NT2/D1 (cell line): ENCODE measurements at regions not wholly inside any gene's neighbourhood (a gene's known extent, or its start where the extent isn't known, plus 50 kb on each side); places are given as distances from the start of the nearest gene placed in this dataset.

Experiments
- DNase-seq: peaks from one replicate; pipeline ENCODE4 v3.0.0-alpha.2; 2011; ENCODE audit warnings: low read depth, low spot score
- H3K27me3 ChIP-seq: 2 replicates; pipeline ENCODE4 v1.6.0; 2011; ENCODE audit warnings: mild to moderate bottlenecking; ENCODE audit not compliant: insufficient read length, insufficient read depth
- H3K36me3 ChIP-seq: 2 replicates; pipeline ENCODE4 v1.6.1; 2011; ENCODE audit warnings: mild to moderate bottlenecking, low read length, mixed read lengths; ENCODE audit not compliant: insufficient read depth, insufficient read length
- H3K4me1 ChIP-seq: 2 replicates; pipeline ENCODE4 v1.5.1; 2011; ENCODE audit not compliant: insufficient read depth, insufficient read length
- H3K4me3 ChIP-seq: 2 replicates; pipeline ENCODE4 v1.5.1; 2011; ENCODE audit warnings: low read depth; ENCODE audit not compliant: insufficient read length
- H3K9ac ChIP-seq: 2 replicates; pipeline ENCODE4 v1.6.0; 2011; ENCODE audit warnings: low read depth; ENCODE audit not compliant: insufficient read length
- H3K9me3 ChIP-seq: 2 replicates; pipeline ENCODE4 v1.5.1; 2011; ENCODE audit warnings: mild to moderate bottlenecking, low read length; ENCODE audit not compliant: insufficient read depth
- SUZ12 ChIP-seq: IDR thresholded peaks from 2 replicates; pipeline ENCODE4 v1.6.1; 2011; ENCODE audit not compliant: insufficient read length, insufficient read depth; ENCODE audit errors: extremely low read depth
- YY1 ChIP-seq: IDR thresholded peaks from 2 replicates; pipeline ENCODE4 v1.6.1; 2011; ENCODE audit not compliant: insufficient read length, insufficient read depth
- ZNF274 ChIP-seq: IDR thresholded peaks from 2 replicates; pipeline ENCODE4 v1.6.1; 2011; ENCODE audit warnings: mild to moderate bottlenecking, low read depth, low read length

- Histone ChIP-seq H3K9me3 (no peaks in the 10 kb centered on the region), H3K4me3 (no peak overlapping the region), H3K9ac (no peak overlapping the region), H3K27me3 (peaks cover 5% of the 10 kb centered on the region), H3K4me1 (no peaks in the 10 kb centered on the region), H3K36me3 (no peaks in the 10 kb centered on the region)
- TF ChIP-seq ZNF274 (no peak), SUZ12 (no peak)
- DNase-seq: no peak
Measured at GRCh38 chr16:55214974-55215494, 109.0 kb upstream of the IRX6 start.

- H3K4me3 ChIP-seq: no peak overlapping the region
- no peaks in the 10 kb centered on the region for H3K9me3 ChIP-seq
- TF ChIP-seq SUZ12: no peak
Measured at GRCh38 chr16:55217392-55217791, 106.6 kb upstream of the IRX6 start.

GRCh38 chr16:55221836-55222235 lies 102.2 kb upstream of the IRX6 start:
- TF ChIP-seq YY1: no peak
- no peak for TF ChIP-seq ZNF274
- no peak for TF ChIP-seq SUZ12
- Histone ChIP-seq H3K4me1 (no peaks in the 10 kb centered on the region), H3K36me3 (no peaks in the 10 kb centered on the region), H3K27me3 (no peaks in the 10 kb centered on the region), H3K4me3 (no peak overlapping the region), H3K9me3 (peaks cover 17% of the 10 kb centered on the region), H3K9ac (no peak overlapping the region)
- no peak for DNase-seq

More at GRCh38 chr16:55217392-55217791, 106.6 kb upstream of the IRX6 start:
- peaks cover 5% of the 10 kb centered on the region for H3K27me3 ChIP-seq
- no peak for DNase-seq
- H3K9ac ChIP-seq: no peak overlapping the region
- no peaks in the 10 kb centered on the region for H3K4me1 ChIP-seq
- H3K36me3 ChIP-seq: no peaks in the 10 kb centered on the region

- TF ChIP-seq ZNF274 (no peak), SUZ12 (no peak), YY1 (no peak)
- Histone ChIP-seq H3K36me3 (no peaks in the 10 kb centered on the region), H3K9me3 (peaks cover 20% of the 10 kb centered on the region), H3K4me3 (no peak overlapping the region), H3K9ac (no peak overlapping the region), H3K27me3 (no peaks in the 10 kb centered on the region), H3K4me1 (no peaks in the 10 kb centered on the region)
- no peak for DNase-seq
Measured at GRCh38 chr16:55222486-55222885, 101.5 kb upstream of the IRX6 start.

GRCh38 chr16:55225972-55226542 lies 97.9 kb upstream of the IRX6 start:
- H3K36me3 ChIP-seq: no peaks in the 10 kb centered on the region
- peaks cover 20% of the 10 kb centered on the region for H3K9me3 ChIP-seq
- no peak overlapping the region for H3K9ac ChIP-seq
- H3K27me3 ChIP-seq: no peaks in the 10 kb centered on the region
- no peaks in the 10 kb centered on the region for H3K4me1 ChIP-seq
- H3K4me3 ChIP-seq: no peak overlapping the region
- TF ChIP-seq SUZ12 (no peak), YY1 (no peak), ZNF274 (no peak)
- DNase-seq: no peak

DNA sequence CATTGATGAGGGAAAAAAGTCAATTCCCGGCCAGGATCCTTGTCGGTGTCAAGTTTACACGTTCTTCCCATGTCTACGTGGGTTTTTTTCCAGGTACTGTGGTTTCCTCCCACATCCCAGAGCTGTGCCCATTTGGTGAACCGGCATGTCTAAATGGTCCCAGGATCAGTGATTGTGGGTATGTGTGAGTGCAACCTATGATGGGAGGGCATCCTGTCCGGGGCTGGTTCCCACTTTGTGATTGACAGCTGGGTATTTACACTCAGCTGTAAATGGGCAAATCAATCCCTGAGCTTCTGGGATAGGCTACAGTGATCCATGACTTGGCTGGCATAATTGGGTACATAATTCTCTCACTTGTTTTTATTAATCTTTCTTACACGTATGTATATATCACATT lies 91.2 kb upstream of the IRX6 start:
- Histone ChIP-seq H3K4me3 (no peak overlapping the region), H3K9me3 (no peaks in the 10 kb centered on the region), H3K27me3 (peaks cover 6% of the 10 kb centered on the region), H3K36me3 (no peaks in the 10 kb centered on the region), H3K9ac (no peak overlapping the region), H3K4me1 (no peaks in the 10 kb centered on the region)
- TF ChIP-seq YY1 (no peak), ZNF274 (no peak), SUZ12 (no peak)
- DNase-seq: no peak

GRCh38 chr16:55233464-55233863 lies 90.5 kb upstream of the IRX6 start:
- Histone ChIP-seq H3K27me3 (peaks cover 7% of the 10 kb centered on the region), H3K9ac (no peak overlapping the region), H3K36me3 (no peaks in the 10 kb centered on the region), H3K4me1 (no peaks in the 10 kb centered on the region), H3K4me3 (no peak overlapping the region), H3K9me3 (no peaks in the 10 kb centered on the region)
- TF ChIP-seq YY1 (no peak), ZNF274 (no peak), SUZ12 (no peak)
- DNase-seq: no peak

- H3K36me3 ChIP-seq: no peaks in the 10 kb centered on the region
- H3K9ac ChIP-seq: no peak overlapping the region
- no peak for DNase-seq
- H3K4me3 ChIP-seq: no peak overlapping the region
- peaks cover 34% of the 10 kb centered on the region for H3K27me3 ChIP-seq
- peaks cover 2% of the 10 kb centered on the region for H3K4me1 ChIP-seq
- H3K9me3 ChIP-seq: no peaks in the 10 kb centered on the region
- TF ChIP-seq ZNF274 (no peak), YY1 (no peak), SUZ12 (no peak)
Measured at GRCh38 chr16:55236655-55237054, 87.3 kb upstream of the IRX6 start.
